Mesodermal cell (in vitro differentiated cells): ENCODE measurements at regions not wholly inside any gene's neighbourhood (a gene's known extent, or its start where the extent isn't known, plus 50 kb on each side); places are given as distances from the start of the nearest gene placed in this dataset.
"Not testable (repeated sequence)": the region's sequence is repeated elsewhere in the genome, so short reads cannot be mapped to it uniquely, and the experiment has no call there.

ENCODE experiments used
- H3K27ac ChIP-seq: 2 replicates; pipeline ENCODE4 v1.7.0; 2013; ENCODE audit warnings: mild to moderate bottlenecking, low read depth, low read length, moderate library complexity; ENCODE audit not compliant: severe bottlenecking
- H3K36me3 ChIP-seq: 2 replicates; pipeline ENCODE4 v1.7.1; 2013; ENCODE audit warnings: mild to moderate bottlenecking, low read length, moderate library complexity; ENCODE audit not compliant: control insufficient read depth, insufficient read depth
- H3K4me1 ChIP-seq: one replicate; pipeline ENCODE4 v1.7.1; 2013; ENCODE audit warnings: mild to moderate bottlenecking, low read length; ENCODE audit not compliant: insufficient read depth, control insufficient read depth, poor library complexity, severe bottlenecking
- H3K4me3 ChIP-seq: 2 replicates; pipeline ENCODE4 v1.7.0; 2013; ENCODE audit warnings: low read length, control low read depth, mild to moderate bottlenecking; ENCODE audit not compliant: insufficient read depth, poor library complexity, severe bottlenecking; ENCODE audit errors: extremely low read depth
- H3K9me3 ChIP-seq: 2 replicates; pipeline ENCODE4 v1.7.1; 2013; ENCODE audit warnings: mild to moderate bottlenecking, low read length, moderate library complexity; ENCODE audit not compliant: control insufficient read depth
- WGBS, 2 experiments: methylation state at CpG; one replicate each; pipeline ENCODE4 v1.1.5; 2013; ENCODE audit warnings: missing lambda C conversion rate in 2 of 2; ENCODE audit not compliant: insufficient coverage in 2 of 2; 5-methylcytosine and 5-hydroxymethylcytosine counted together

- 79 to 84% methylated on average over 6 of the region's 7 CpGs for WGBS, 2 experiments
- Histone ChIP-seq H3K9me3 (no peaks in the 10 kb centered on the region), H3K27ac (no peak overlapping the region), H3K36me3 (no peaks in the 10 kb centered on the region), H3K4me1 (no peaks in the 10 kb centered on the region), H3K4me3 (no peak overlapping the region)
Measured at GRCh38 chr20:55132523-55132922, 657.1 kb downstream of the DOK5 start.

- not testable (repeated sequence) for H3K4me3 ChIP-seq, H3K27ac ChIP-seq, H3K36me3 ChIP-seq, H3K9me3 ChIP-seq, H3K4me1 ChIP-seq
- 20 to 56% methylated on average over 1 of the region's 4 CpGs for WGBS, 2 experiments
Measured at GRCh38 chr20:55117577-55117976, 642.2 kb downstream of the DOK5 start.

- H3K36me3 ChIP-seq = no peaks in the 10 kb centered on the region
- no peaks in the 10 kb centered on the region for H3K9me3 ChIP-seq
- H3K27ac ChIP-seq = no peak overlapping the region
- no peak overlapping the region for H3K4me3 ChIP-seq
- WGBS, 2 experiments = 76 to 86% methylated on average over 1 to 2 of the region's 4 CpGs
- H3K4me1 ChIP-seq = no peaks in the 10 kb centered on the region
Measured at GRCh38 chr20:55116598-55116997, 641.2 kb downstream of the DOK5 start.

- H3K4me1 ChIP-seq = no peaks in the 10 kb centered on the region
- WGBS, 2 experiments = 78 to 86% methylated on average over 1 to 2 of the region's 2 CpGs
- no peak overlapping the region for H3K27ac ChIP-seq
- no peak overlapping the region for H3K4me3 ChIP-seq
- peaks cover 7% of the 10 kb centered on the region for H3K9me3 ChIP-seq
- no peaks in the 10 kb centered on the region for H3K36me3 ChIP-seq
Measured at GRCh38 chr20:55103188-55103587, 627.8 kb downstream of the DOK5 start.

GRCh38 chr20:55099251-55099650 lies 623.9 kb downstream of the DOK5 start:
- 74 to 100% methylated on average over 2 of the region's 2 CpGs for WGBS, 2 experiments
- Histone ChIP-seq H3K27ac (no peak overlapping the region), H3K36me3 (no peaks in the 10 kb centered on the region)

GRCh38 chr20:55097621-55098020 lies 622.2 kb downstream of the DOK5 start:
- Histone ChIP-seq H3K36me3 (no peaks in the 10 kb centered on the region), H3K4me3 (no peak overlapping the region), H3K27ac (no peak overlapping the region), H3K4me1 (no peaks in the 10 kb centered on the region), H3K9me3 (no peaks in the 10 kb centered on the region)

More at GRCh38 chr20:55099251-55099650, 623.9 kb downstream of the DOK5 start:
- no peaks in the 10 kb centered on the region for H3K4me1 ChIP-seq
- H3K9me3 ChIP-seq = no peaks in the 10 kb centered on the region
- no peak overlapping the region for H3K4me3 ChIP-seq

GRCh38 chr20:55095745-55096400 lies 620.5 kb downstream of the DOK5 start:
- Histone ChIP-seq H3K4me3 (no peak overlapping the region), H3K9me3 (no peaks in the 10 kb centered on the region), H3K36me3 (no peaks in the 10 kb centered on the region), H3K4me1 (no peaks in the 10 kb centered on the region), H3K27ac (no peak overlapping the region)
- 76 to 83% methylated on average over 3 to 4 of the region's 4 CpGs for WGBS, 2 experiments

- Histone ChIP-seq H3K36me3 (no peaks in the 10 kb centered on the region), H3K9me3 (no peaks in the 10 kb centered on the region), H3K4me3 (no peak overlapping the region), H3K27ac (no peak overlapping the region), H3K4me1 (no peaks in the 10 kb centered on the region)
- 78 to 84% methylated on average over 7 to 10 of the region's 12 CpGs for WGBS, 2 experiments
Measured at GRCh38 chr20:55094353-55094861, 619.0 kb downstream of the DOK5 start.

GRCh38 chr20:55090286-55090685 lies 614.9 kb downstream of the DOK5 start:
- no peak overlapping the region for H3K4me3 ChIP-seq
- no peaks in the 10 kb centered on the region for H3K9me3 ChIP-seq
- no peaks in the 10 kb centered on the region for H3K4me1 ChIP-seq
- no peak overlapping the region for H3K27ac ChIP-seq
- WGBS, 2 experiments = 44 to 63% methylated on average over 4 of the region's 4 CpGs
- no peaks in the 10 kb centered on the region for H3K36me3 ChIP-seq

- H3K9me3 ChIP-seq = no peaks in the 10 kb centered on the region
- H3K4me3 ChIP-seq = no peak overlapping the region
- H3K4me1 ChIP-seq = no peaks in the 10 kb centered on the region
- H3K36me3 ChIP-seq = no peaks in the 10 kb centered on the region
- no peak overlapping the region for H3K27ac ChIP-seq
- 78 to 100% methylated on average over 1 of the region's 1 CpG for WGBS, 2 experiments
Measured at GRCh38 chr20:55086421-55086820, 611.0 kb downstream of the DOK5 start.

- WGBS, 2 experiments = 71 to 73% methylated on average over 4 of the region's 4 CpGs
- no peak overlapping the region for H3K4me3 ChIP-seq
- no peaks in the 10 kb centered on the region for H3K36me3 ChIP-seq
- no peak overlapping the region for H3K27ac ChIP-seq
- H3K4me1 ChIP-seq = no peaks in the 10 kb centered on the region
- H3K9me3 ChIP-seq = no peaks in the 10 kb centered on the region
Measured at GRCh38 chr20:55079917-55080316, 604.5 kb downstream of the DOK5 start.
